ENCODE measurements at regions not wholly inside any gene's neighbourhood (a gene's known extent, or its start where the extent isn't known, plus 50 kb on each side); places are given as distances from the start of the nearest gene placed in this dataset.

GRCh38 chr14:101286271-101287018, 274.9 kb upstream of the DIO3 start:
- Histone ChIP-seq H3K4me3 (ENCODE audit: low read depth, low read length, poor library complexity, severe bottlenecking) (no peak overlapping the region), H3K27ac (ENCODE audit: low read depth, low read length, poor library complexity, severe bottlenecking) (no peak overlapping the region), H3K36me3 (ENCODE audit: insufficient read depth, low read length, poor library complexity, severe bottlenecking) (no peaks in the 10 kb centered on the region), H3K4me1 (ENCODE audit: insufficient read depth, low read length, poor library complexity, severe bottlenecking) (no peaks in the 10 kb centered on the region), H3K9me3 (ENCODE audit: low read depth, low read length, poor library complexity, severe bottlenecking) (no peaks in the 10 kb centered on the region), H3K27me3 (replicated peaks; ENCODE audit: insufficient read depth, low read depth, low read length, poor library complexity) (peaks cover 22% of the 10 kb centered on the region)
- ChIA-PET CTCF (no interaction called here), POLR2A (ENCODE audit: low non-redundant PET) (no interaction called here)
- DNase-seq (ENCODE audit: low spot score) = no peak
- no TSS peak for BruUV-seq (replicated peaks)
- no peak for TF ChIP-seq CTCF (conservative IDR thresholded peaks at IDR 0.05; ENCODE audit: low read depth, low read length)
- TF ChIP-seq EZH2 (IDR thresholded peaks at IDR 0.05; ENCODE audit: borderline replicate concordance, low read depth, low read length, poor library complexity, severe bottlenecking) = no peak
- intact Hi-C loops (cut with micrococcal nuclease; ENCODE audit: unreplicated experiment) = no loop called here

- intact Hi-C loops (cut with micrococcal nuclease; ENCODE audit: unreplicated experiment) = no loop called here
- DNase-seq (ENCODE audit: low spot score) = no peak
- CTCF ChIA-PET = no interaction called here
- no peaks in the 10 kb centered on the region for H3K36me3 ChIP-seq (ENCODE audit: insufficient read depth, low read length, poor library complexity, severe bottlenecking)
- H3K27ac ChIP-seq (ENCODE audit: low read depth, low read length, poor library complexity, severe bottlenecking) = no peak overlapping the region
- TF ChIP-seq EZH2 (IDR thresholded peaks at IDR 0.05; ENCODE audit: borderline replicate concordance, low read depth, low read length, poor library complexity, severe bottlenecking) (no peak), CTCF (conservative IDR thresholded peaks at IDR 0.05; ENCODE audit: low read depth, low read length) (no peak)
- no peaks in the 10 kb centered on the region for H3K4me1 ChIP-seq (ENCODE audit: insufficient read depth, low read length, poor library complexity, severe bottlenecking)
- H3K27me3 ChIP-seq (replicated peaks; ENCODE audit: insufficient read depth, low read depth, low read length, poor library complexity) = peaks cover 37% of the 10 kb centered on the region
- H3K9me3 ChIP-seq (ENCODE audit: low read depth, low read length, poor library complexity, severe bottlenecking) = no peaks in the 10 kb centered on the region
- no TSS peak for BruUV-seq (replicated peaks)
- POLR2A ChIA-PET (ENCODE audit: low non-redundant PET) = interaction anchor here (0.5 kb wide), 1 partner anchor 36 kb away, joined by 3 read pairs; no protein-coding TSS in a partner anchor
- no peak overlapping the region for H3K4me3 ChIP-seq (ENCODE audit: low read depth, low read length, poor library complexity, severe bottlenecking)
Measured at GRCh38 chr14:101288436-101289229, 272.7 kb upstream of the DIO3 start.

DNA sequence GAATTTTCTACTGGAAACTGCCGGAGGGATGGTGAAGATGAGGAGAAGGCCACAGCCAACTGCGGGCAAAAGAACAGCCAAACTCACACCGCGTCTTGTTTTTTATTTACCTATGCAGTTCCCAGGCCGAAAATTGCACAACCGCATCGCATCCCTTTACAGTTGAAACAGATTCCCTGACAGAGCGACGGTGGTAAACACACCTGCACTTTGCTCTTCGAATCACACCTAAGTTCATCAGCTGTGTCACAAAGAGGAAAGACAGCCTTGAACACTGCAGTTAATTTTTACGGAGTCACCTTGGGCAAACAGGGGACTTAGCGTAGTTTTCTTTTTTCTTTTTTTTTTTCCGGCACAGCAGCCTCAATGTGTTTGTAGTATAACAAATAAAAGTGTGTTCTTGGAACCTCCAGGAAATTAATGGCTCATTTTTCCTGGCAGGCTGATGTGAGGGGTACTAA, 272.0 kb upstream of the DIO3 start:
- CTCF ChIA-PET = no interaction called here
- Histone ChIP-seq H3K27ac (ENCODE audit: low read depth, low read length, poor library complexity, severe bottlenecking) (no peak overlapping the region), H3K36me3 (ENCODE audit: insufficient read depth, low read length, poor library complexity, severe bottlenecking) (no peaks in the 10 kb centered on the region), H3K4me3 (ENCODE audit: low read depth, low read length, poor library complexity, severe bottlenecking) (no peak overlapping the region), H3K4me1 (ENCODE audit: insufficient read depth, low read length, poor library complexity, severe bottlenecking) (no peaks in the 10 kb centered on the region), H3K9me3 (ENCODE audit: low read depth, low read length, poor library complexity, severe bottlenecking) (no peaks in the 10 kb centered on the region), H3K27me3 (replicated peaks; ENCODE audit: insufficient read depth, low read depth, low read length, poor library complexity) (peaks cover 32% of the 10 kb centered on the region)
- no peak for TF ChIP-seq EZH2 (IDR thresholded peaks at IDR 0.05; ENCODE audit: borderline replicate concordance, low read depth, low read length, poor library complexity, severe bottlenecking)
- TF ChIP-seq CTCF (conservative IDR thresholded peaks at IDR 0.05; ENCODE audit: low read depth, low read length) = no peak
- POLR2A ChIA-PET (ENCODE audit: low non-redundant PET) = no interaction called here
- intact Hi-C loops (cut with micrococcal nuclease; ENCODE audit: unreplicated experiment) = no loop called here
- DNase-seq (ENCODE audit: low spot score) = no peak
- no TSS peak for BruUV-seq (replicated peaks)

All from A673 (cell line).